CD8-positive, alpha-beta memory T cell (primary cell): ENCODE measurements at regions not wholly inside any gene's neighbourhood (a gene's known extent, or its start where the extent isn't known, plus 50 kb on each side); places are given as distances from the start of the nearest gene placed in this dataset.

ENCODE experiments used
- CTCF ChIA-PET: fragments of 350-600 bp; sonication (Branson Sonifier 250); formaldehyde crosslinking; loops from one replicate; lab custom pipeline; 2021; ENCODE audit warnings: antibody characterized with exemption; lab: Charles Lee
- POLR2A ChIA-PET: fragments of 350-600 bp; sonication (Branson Sonifier 250); formaldehyde crosslinking; loops from one replicate; lab custom pipeline; 2021; ENCODE audit warnings: antibody characterized with exemption; lab: Charles Lee
- DNase-seq, 5 donors: peaks; one replicate each; pipeline versions ENCODE4 v3.0.0 to v3.0.0-alpha.2; 2020 to 2022; ENCODE audit warnings: mixed read lengths in 1 of 5
- H3K27ac ChIP-seq: one replicate; pipeline ENCODE4 v1.7.0; 2013; ENCODE audit warnings: low read depth, mild to moderate bottlenecking, low read length, moderate library complexity
- H3K27me3 ChIP-seq: 2 replicates; pipeline ENCODE4 v1.7.0; 2013; ENCODE audit warnings: low read length, mild to moderate bottlenecking; ENCODE audit not compliant: insufficient read depth, poor library complexity, severe bottlenecking
- H3K36me3 ChIP-seq: 2 replicates; pipeline ENCODE4 v1.7.0; 2013; ENCODE audit warnings: mild to moderate bottlenecking, low read length, moderate library complexity; ENCODE audit not compliant: insufficient read depth
- H3K4me1 ChIP-seq: 2 replicates; pipeline ENCODE4 v1.7.0; 2013; ENCODE audit warnings: mild to moderate bottlenecking, low read length, moderate library complexity; ENCODE audit not compliant: insufficient read depth
- H3K4me3 ChIP-seq: 2 replicates; pipeline ENCODE4 v1.7.0; 2013; ENCODE audit warnings: mild to moderate bottlenecking, low read length
- H3K9me3 ChIP-seq: 2 replicates; pipeline ENCODE4 v1.7.0; 2013; ENCODE audit warnings: mild to moderate bottlenecking, low read length
- H3K27ac Mint-ChIP-seq, 8 donors: one replicate each; pipeline ENCODE4 v1.8.0; 2020 to 2021; ENCODE audit warnings: mixed read lengths in 8 of 8, mild to moderate bottlenecking in 6 of 8, inconsistent platforms in 3 of 8, moderate library complexity in 3 of 8
- H3K27me3 Mint-ChIP-seq, 2 donors: one replicate each; pipeline ENCODE4 v1.8.0; 2020 to 2021; ENCODE audit warnings: mixed read lengths in 2 of 2, mild to moderate bottlenecking in 1 of 2, moderate library complexity in 1 of 2
- H3K36me3 Mint-ChIP-seq, 3 donors: one replicate each; pipeline ENCODE4 v1.8.0; 2020 to 2021; ENCODE audit warnings: mixed read lengths in 3 of 3, inconsistent platforms in 1 of 3, mild to moderate bottlenecking in 1 of 3
- H3K4me1 Mint-ChIP-seq, 3 donors: one replicate each; pipeline ENCODE4 v1.8.0; 2020 to 2021; ENCODE audit warnings: mixed read lengths in 3 of 3, inconsistent platforms in 1 of 3, mild to moderate bottlenecking in 1 of 3
- H3K4me3 Mint-ChIP-seq, 7 donors: one replicate each; pipeline ENCODE4 v1.8.0; 2020 to 2021; ENCODE audit warnings: mixed read lengths in 7 of 7, mild to moderate bottlenecking in 6 of 7, moderate library complexity in 4 of 7, inconsistent platforms in 2 of 7
- H3K9me3 Mint-ChIP-seq, 5 donors: one replicate each; pipeline ENCODE4 v1.8.0; 2020 to 2022; ENCODE audit warnings: mixed read lengths in 5 of 5, mild to moderate bottlenecking in 3 of 5, moderate library complexity in 2 of 5, inconsistent platforms in 1 of 5

GRCh38 chr20:53838311-53838868, 232.0 kb downstream of the BCAS1 start:
- POLR2A ChIA-PET: interaction anchor here (0.6 kb wide), 1 partner anchor 35 kb away, joined by 8 read pairs; no protein-coding TSS in a partner anchor
- Histone ChIP-seq H3K27me3 (no peaks in the 10 kb centered on the region), H3K4me3 (no peak overlapping the region), H3K4me1 (peaks cover 87% of the 10 kb centered on the region), H3K9me3 (no peaks in the 10 kb centered on the region), H3K27ac (no peak overlapping the region), H3K36me3 (no peaks in the 10 kb centered on the region)
- no peak overlapping the region for H3K4me3 Mint-ChIP-seq
- no peak for DNase-seq
- CTCF ChIA-PET: no interaction called here
- peaks cover 0 to 4% (median 0%) of the 10 kb centered on the region in 5 donors for H3K9me3 Mint-ChIP-seq
- H3K27me3 Mint-ChIP-seq: no peaks in the 10 kb centered on the region
- H3K36me3 Mint-ChIP-seq: peaks cover 0 to 6% (median 0%) of the 10 kb centered on the region in 3 donors
- H3K27ac Mint-ChIP-seq: peak overlapping the region; percentile 29 to 100 (median 90)
- H3K4me1 Mint-ChIP-seq: peaks cover 66 to 86% (median 85%) of the 10 kb centered on the region in 3 donors

- ChIA-PET POLR2A (no interaction called here), CTCF (no interaction called here)
- no peak for DNase-seq
- no peak overlapping the region for H3K27ac ChIP-seq
- H3K27me3 ChIP-seq: no peaks in the 10 kb centered on the region
- Mint-ChIP-seq H3K9me3 (peaks cover 0 to 4% (median 2%) of the 10 kb centered on the region in 5 donors), H3K36me3 (peaks cover 0 to 6% (median 2%) of the 10 kb centered on the region in 3 donors), H3K27ac (peak overlapping the region; percentile 56 to 96 (median 87)), H3K27me3 (no peaks in the 10 kb centered on the region), H3K4me3 (peak overlapping the region in 1 of 7 donors; percentile 19), H3K4me1 (peaks cover 60 to 85% (median 80%) of the 10 kb centered on the region in 3 donors)
- H3K36me3 ChIP-seq: no peaks in the 10 kb centered on the region
- no peak overlapping the region for H3K4me3 ChIP-seq
- no peaks in the 10 kb centered on the region for H3K9me3 ChIP-seq
- peaks cover 78% of the 10 kb centered on the region for H3K4me1 ChIP-seq
Observed at GRCh38 chr20:53837126-53837826, 233.1 kb downstream of the BCAS1 start.

GRCh38 chr20:53834749-53835148, 235.6 kb downstream of the BCAS1 start:
- no peaks in the 10 kb centered on the region for H3K27me3 ChIP-seq
- peak overlapping the region in 6 of 8 donors; percentile 51 to 99 (median 98) for H3K27ac Mint-ChIP-seq
- peaks cover 52 to 82% (median 72%) of the 10 kb centered on the region in 3 donors for H3K4me1 Mint-ChIP-seq
- peak overlapping the region in 4 of 7 donors; percentile 17 to 88 (median 80) for H3K4me3 Mint-ChIP-seq
- DNase-seq: no peak
- peaks cover 69% of the 10 kb centered on the region for H3K4me1 ChIP-seq
- no peaks in the 10 kb centered on the region for H3K27me3 Mint-ChIP-seq
- peaks cover 0 to 4% (median 2%) of the 10 kb centered on the region in 5 donors for H3K9me3 Mint-ChIP-seq
- H3K36me3 ChIP-seq: no peaks in the 10 kb centered on the region
- H3K36me3 Mint-ChIP-seq: peaks cover 0 to 6% (median 2%) of the 10 kb centered on the region in 3 donors
- ChIA-PET CTCF (interaction anchor here (1.2 kb wide), 1 partner anchor 18 kb away, joined by 3 read pairs; no protein-coding TSS in a partner anchor), POLR2A (no interaction called here)
- peak overlapping the region; percentile 32 for H3K27ac ChIP-seq
- no peaks in the 10 kb centered on the region for H3K9me3 ChIP-seq
- peak overlapping the region; percentile 47 for H3K4me3 ChIP-seq

GRCh38 chr20:53834062-53834442, 236.3 kb downstream of the BCAS1 start:
- CTCF ChIA-PET: no interaction called here
- no peak overlapping the region for H3K27ac ChIP-seq
- Mint-ChIP-seq H3K27ac (peak overlapping the region; percentile 26 to 99 (median 92)), H3K4me3 (peak overlapping the region in 4 of 7 donors; percentile 11 to 47 (median 40)), H3K9me3 (peaks cover 0 to 2% (median 0%) of the 10 kb centered on the region in 5 donors), H3K27me3 (no peaks in the 10 kb centered on the region), H3K4me1 (peaks cover 53 to 82% (median 72%) of the 10 kb centered on the region in 3 donors), H3K36me3 (peaks cover 0 to 6% (median 2%) of the 10 kb centered on the region in 3 donors)
- H3K9me3 ChIP-seq: no peaks in the 10 kb centered on the region
- H3K4me1 ChIP-seq: peaks cover 69% of the 10 kb centered on the region
- H3K36me3 ChIP-seq: no peaks in the 10 kb centered on the region
- no peak for DNase-seq
- no peak overlapping the region for H3K4me3 ChIP-seq
- POLR2A ChIA-PET: no interaction called here
- no peaks in the 10 kb centered on the region for H3K27me3 ChIP-seq

- POLR2A ChIA-PET: no interaction called here
- Histone ChIP-seq H3K4me1 (peaks cover 69% of the 10 kb centered on the region), H3K4me3 (no peak overlapping the region), H3K36me3 (no peaks in the 10 kb centered on the region), H3K27me3 (no peaks in the 10 kb centered on the region), H3K9me3 (no peaks in the 10 kb centered on the region), H3K27ac (no peak overlapping the region)
- CTCF ChIA-PET: no interaction called here
- no peak for DNase-seq
- Mint-ChIP-seq H3K36me3 (peaks cover 0 to 6% (median 2%) of the 10 kb centered on the region in 3 donors), H3K27ac (peak overlapping the region; percentile 26 to 99 (median 92)), H3K4me3 (peak overlapping the region in 5 of 7 donors; percentile 11 to 47 (median 35)), H3K9me3 (peaks cover 0 to 2% (median 0%) of the 10 kb centered on the region in 5 donors), H3K4me1 (peaks cover 58 to 83% (median 72%) of the 10 kb centered on the region in 3 donors), H3K27me3 (no peaks in the 10 kb centered on the region)
Observed at GRCh38 chr20:53833333-53834061, 236.9 kb downstream of the BCAS1 start.

- Mint-ChIP-seq H3K36me3 (peaks cover 0 to 6% (median 4%) of the 10 kb centered on the region in 3 donors), H3K4me1 (peaks cover 63 to 85% (median 74%) of the 10 kb centered on the region in 3 donors), H3K4me3 (peak overlapping the region in 3 of 7 donors; percentile 24 to 32 (median 27)), H3K27ac (peak overlapping the region in 4 of 8 donors; percentile 1 to 78 (median 66)), H3K27me3 (no peaks in the 10 kb centered on the region), H3K9me3 (peaks cover 0 to 2% (median 0%) of the 10 kb centered on the region in 5 donors)
- Histone ChIP-seq H3K36me3 (no peaks in the 10 kb centered on the region), H3K27ac (no peak overlapping the region), H3K4me1 (peaks cover 75% of the 10 kb centered on the region), H3K9me3 (no peaks in the 10 kb centered on the region), H3K27me3 (no peaks in the 10 kb centered on the region), H3K4me3 (no peak overlapping the region)
- CTCF ChIA-PET: no interaction called here
- POLR2A ChIA-PET: no interaction called here
- no peak for DNase-seq
Observed at GRCh38 chr20:53832499-53832898, 237.9 kb downstream of the BCAS1 start.

- Histone ChIP-seq H3K4me3 (no peak overlapping the region), H3K27ac (no peak overlapping the region), H3K27me3 (no peaks in the 10 kb centered on the region), H3K36me3 (no peaks in the 10 kb centered on the region), H3K4me1 (peaks cover 68% of the 10 kb centered on the region), H3K9me3 (no peaks in the 10 kb centered on the region)
- H3K4me3 Mint-ChIP-seq: peak overlapping the region in 1 of 7 donors; percentile 24
- peaks cover 61 to 85% (median 75%) of the 10 kb centered on the region in 3 donors for H3K4me1 Mint-ChIP-seq
- no peaks in the 10 kb centered on the region for H3K27me3 Mint-ChIP-seq
- peaks cover 0 to 6% (median 4%) of the 10 kb centered on the region in 3 donors for H3K36me3 Mint-ChIP-seq
- POLR2A ChIA-PET: no interaction called here
- DNase-seq: no peak
- H3K9me3 Mint-ChIP-seq: peaks cover 0 to 2% (median 0%) of the 10 kb centered on the region in 5 donors
- CTCF ChIA-PET: no interaction called here
- H3K27ac Mint-ChIP-seq: peak overlapping the region in 4 of 8 donors; percentile 7 to 71 (median 24)
Observed at GRCh38 chr20:53831812-53832211, 238.2 kb upstream of the ZNF217 start.
